ENCODE measurements at regions not wholly inside any gene's neighbourhood (a gene's known extent, or its start where the extent isn't known, plus 50 kb on each side); places are given as distances from the start of the nearest gene placed in this dataset.

DNA sequence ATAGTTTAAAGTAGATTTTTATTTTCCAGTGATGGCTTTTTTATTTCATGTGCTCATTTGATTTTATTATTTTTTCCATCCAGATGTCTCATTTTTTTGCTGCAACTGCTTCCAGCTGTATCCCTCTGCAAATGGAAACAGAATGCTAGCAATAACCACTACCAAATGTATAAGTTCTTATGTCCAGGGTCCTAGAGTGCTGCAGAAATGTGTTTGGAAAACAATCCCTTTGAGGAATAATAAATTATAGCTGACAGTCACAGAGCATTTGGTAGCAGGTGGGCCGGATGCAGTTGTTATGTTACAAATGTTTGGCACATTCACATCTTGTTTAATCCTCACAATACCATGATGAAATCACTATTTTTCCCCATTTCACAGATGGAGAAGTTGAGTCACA, 300.7 kb upstream of the PDGFD start:
- Histone ChIP-seq H3K36me3 (ENCODE audit: low read length) (no peaks in the 10 kb centered on the region), H3K4me3 (ENCODE audit: insufficient read depth, low read length, poor library complexity, severe bottlenecking) (no peak overlapping the region), H4K20me1 (ENCODE audit: low read depth, low read length) (no peaks in the 10 kb centered on the region), H3K9ac (ENCODE audit: low read length) (no peak overlapping the region), H2AFZ (ENCODE audit: low read depth, low read length, severe bottlenecking) (no peak overlapping the region), H3K9me3 (ENCODE audit: insufficient read depth, low read length) (no peaks in the 10 kb centered on the region), H3K4me2 (ENCODE audit: low read depth, low read length, poor library complexity, severe bottlenecking) (no peak overlapping the region), H3K9me2 (replicated peaks; ENCODE audit: insufficient read depth, low read length) (no peaks in the 10 kb centered on the region), H3K27ac (ENCODE audit: low read depth, low read length) (no peak overlapping the region), H3K79me2 (ENCODE audit: insufficient read depth, low read length) (no peaks in the 10 kb centered on the region), H3K27me3 (ENCODE audit: low read length) (no peaks in the 10 kb centered on the region), H3F3A (ENCODE audit: insufficient read depth) (no peaks in the 10 kb centered on the region)
- no peak for TF ChIP-seq EZH2phosphoT487 (conservative IDR thresholded peaks at IDR 0.05; ENCODE audit: low read length)
- TF ChIP-seq, protein P1, sequence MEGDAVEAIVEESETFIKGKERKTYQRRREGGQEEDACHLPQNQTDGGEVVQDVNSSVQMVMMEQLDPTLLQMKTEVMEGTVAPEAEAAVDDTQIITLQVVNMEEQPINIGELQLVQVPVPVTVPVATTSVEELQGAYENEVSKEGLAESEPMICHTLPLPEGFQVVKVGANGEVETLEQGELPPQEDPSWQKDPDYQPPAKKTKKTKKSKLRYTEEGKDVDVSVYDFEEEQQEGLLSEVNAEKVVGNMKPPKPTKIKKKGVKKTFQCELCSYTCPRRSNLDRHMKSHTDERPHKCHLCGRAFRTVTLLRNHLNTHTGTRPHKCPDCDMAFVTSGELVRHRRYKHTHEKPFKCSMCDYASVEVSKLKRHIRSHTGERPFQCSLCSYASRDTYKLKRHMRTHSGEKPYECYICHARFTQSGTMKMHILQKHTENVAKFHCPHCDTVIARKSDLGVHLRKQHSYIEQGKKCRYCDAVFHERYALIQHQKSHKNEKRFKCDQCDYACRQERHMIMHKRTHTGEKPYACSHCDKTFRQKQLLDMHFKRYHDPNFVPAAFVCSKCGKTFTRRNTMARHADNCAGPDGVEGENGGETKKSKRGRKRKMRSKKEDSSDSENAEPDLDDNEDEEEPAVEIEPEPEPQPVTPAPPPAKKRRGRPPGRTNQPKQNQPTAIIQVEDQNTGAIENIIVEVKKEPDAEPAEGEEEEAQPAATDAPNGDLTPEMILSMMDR (IDR thresholded peaks at IDR 0.05; ENCODE audit: insufficient read depth, low read length, poor library complexity, severe bottlenecking) = no peak

DNA sequence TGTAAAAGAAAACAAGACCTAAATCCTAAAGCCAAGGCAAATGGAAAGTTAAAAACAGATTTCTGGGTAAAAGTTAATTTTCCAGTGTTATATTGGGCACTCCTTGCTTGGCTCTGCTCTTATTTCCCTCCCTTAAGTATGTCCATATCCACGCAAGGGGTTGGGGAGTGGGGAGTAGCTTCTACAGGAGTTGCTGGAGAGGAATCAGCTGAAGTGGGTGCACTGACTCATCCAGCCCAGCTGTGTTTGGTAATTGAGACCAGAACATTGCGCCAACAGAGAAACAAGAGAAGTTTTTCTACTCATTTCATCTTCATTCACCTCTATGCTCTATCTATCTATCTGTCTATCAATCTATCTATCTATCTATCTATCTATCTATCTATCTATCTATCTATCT, 298.4 kb upstream of the PDGFD start:
- Histone ChIP-seq H4K20me1 (ENCODE audit: low read depth, low read length) (no peaks in the 10 kb centered on the region), H3K4me2 (ENCODE audit: low read depth, low read length, poor library complexity, severe bottlenecking) (no peak overlapping the region), H3K4me3 (ENCODE audit: insufficient read depth, low read length, poor library complexity, severe bottlenecking) (no peak overlapping the region), H3K27ac (ENCODE audit: low read depth, low read length) (no peak overlapping the region), H2AFZ (ENCODE audit: low read depth, low read length, severe bottlenecking) (no peak overlapping the region), H3K9me2 (replicated peaks; ENCODE audit: insufficient read depth, low read length) (no peaks in the 10 kb centered on the region), H3K79me2 (ENCODE audit: insufficient read depth, low read length) (no peaks in the 10 kb centered on the region), H3K36me3 (ENCODE audit: low read length) (no peaks in the 10 kb centered on the region), H3F3A (ENCODE audit: insufficient read depth) (no peaks in the 10 kb centered on the region), H3K9me3 (ENCODE audit: insufficient read depth, low read length) (no peaks in the 10 kb centered on the region), H3K27me3 (ENCODE audit: low read length) (no peaks in the 10 kb centered on the region), H3K9ac (ENCODE audit: low read length) (no peak overlapping the region)
- TF ChIP-seq, protein P1 (IDR thresholded peaks at IDR 0.05; ENCODE audit: insufficient read depth, low read length, poor library complexity, severe bottlenecking) = no peak
- no peak for TF ChIP-seq EZH2phosphoT487 (conservative IDR thresholded peaks at IDR 0.05; ENCODE audit: low read length)

DNA sequence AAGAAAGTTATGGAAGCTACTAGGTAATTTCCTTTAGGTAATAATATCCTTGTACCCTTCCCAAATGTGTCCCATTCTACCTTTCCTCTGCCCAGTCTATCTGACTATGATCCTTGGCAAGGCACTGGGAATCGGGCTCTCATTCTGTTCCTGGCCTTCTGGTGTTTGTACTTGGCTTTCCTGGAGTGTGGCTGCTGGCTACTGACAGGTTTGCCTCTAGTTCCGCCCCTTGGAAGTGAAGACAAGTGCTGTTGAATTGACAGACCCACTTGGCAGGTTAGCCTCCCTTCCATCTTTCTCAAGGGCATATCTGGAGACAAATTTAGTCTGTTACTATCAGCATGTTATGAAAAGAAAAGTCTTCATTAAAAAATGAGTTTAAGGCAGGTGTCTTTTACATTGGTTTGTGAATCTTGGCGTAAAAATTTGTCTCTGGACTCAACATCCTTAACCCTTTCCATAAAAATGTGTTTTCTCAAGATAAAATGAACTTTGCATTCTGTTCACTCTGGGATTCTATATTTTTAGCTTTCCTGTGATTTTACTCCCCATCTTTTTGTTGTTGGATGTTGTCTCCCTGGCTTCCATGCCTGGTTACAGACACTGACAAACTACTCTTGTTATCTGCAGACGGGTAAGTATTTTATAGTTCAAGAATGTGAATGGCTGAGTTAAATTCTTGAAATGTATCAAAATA, 287.4 kb upstream of the PDGFD start:
- no peak overlapping the region for H3K27ac ChIP-seq (ENCODE audit: low read depth, low read length)
- H2AFZ ChIP-seq (ENCODE audit: low read depth, low read length, severe bottlenecking) = no peak overlapping the region
- H3K4me2 ChIP-seq (ENCODE audit: low read depth, low read length, poor library complexity, severe bottlenecking) = no peak overlapping the region

More for the DNA sequence above, 287.4 kb upstream of the PDGFD start:
- Histone ChIP-seq H3K9me2 (replicated peaks; ENCODE audit: insufficient read depth, low read length) (no peaks in the 10 kb centered on the region), H3K36me3 (ENCODE audit: low read length) (no peaks in the 10 kb centered on the region), H3K9me3 (ENCODE audit: insufficient read depth, low read length) (no peaks in the 10 kb centered on the region), H3K9ac (ENCODE audit: low read length) (no peak overlapping the region), H3K79me2 (ENCODE audit: insufficient read depth, low read length) (no peaks in the 10 kb centered on the region), H3F3A (ENCODE audit: insufficient read depth) (no peaks in the 10 kb centered on the region), H3K4me3 (ENCODE audit: insufficient read depth, low read length, poor library complexity, severe bottlenecking) (no peak overlapping the region), H4K20me1 (ENCODE audit: low read depth, low read length) (no peaks in the 10 kb centered on the region), H3K27me3 (ENCODE audit: low read length) (no peaks in the 10 kb centered on the region)
- TF ChIP-seq, protein P1 (IDR thresholded peaks at IDR 0.05; ENCODE audit: insufficient read depth, low read length, poor library complexity, severe bottlenecking) = no peak
- TF ChIP-seq EZH2phosphoT487 (conservative IDR thresholded peaks at IDR 0.05; ENCODE audit: low read length) = no peak

Data from SU-DHL-6 (cell line).